ENCODE measurements at regions not wholly inside any gene's neighbourhood (a gene's known extent, or its start where the extent isn't known, plus 50 kb on each side); places are given as distances from the start of the nearest gene placed in this dataset.
A peak's percentile ranks its signal among the peaks of the same experiment; 100 is the strongest.

GRCh38 chr9:118366228-118366627, 662.0 kb downstream of the TLR4 start:
- peaks cover 6 to 11% of the 10 kb centered on the region in 2 donors for H3K9me3 Mint-ChIP-seq
- ATAC-seq (replicated peaks) = no peak
- H3K27ac Mint-ChIP-seq = no peak overlapping the region
- H3K27me3 Mint-ChIP-seq = no peaks in the 10 kb centered on the region
- no peak for DNase-seq
- H3K4me1 Mint-ChIP-seq = no peaks in the 10 kb centered on the region
- H3K36me3 Mint-ChIP-seq = no peaks in the 10 kb centered on the region
- no peak overlapping the region for H3K4me3 Mint-ChIP-seq

- DNase-seq = no peak
- H3K9me3 Mint-ChIP-seq = peaks cover 0 to 10% of the 10 kb centered on the region in 2 donors
- no peaks in the 10 kb centered on the region for H3K4me1 Mint-ChIP-seq
- H3K27me3 Mint-ChIP-seq = no peaks in the 10 kb centered on the region
- peak in 1 of 2 donors; percentile 25 for ATAC-seq (replicated peaks)
- no peaks in the 10 kb centered on the region for H3K36me3 Mint-ChIP-seq
- no peak overlapping the region for H3K27ac Mint-ChIP-seq
- no peak overlapping the region for H3K4me3 Mint-ChIP-seq
These were observed 663.2 kb downstream of the TLR4 start for GRCh38 chr9:118367383-118367782.

- DNase-seq = no peak
- Mint-ChIP-seq H3K36me3 (no peaks in the 10 kb centered on the region), H3K27me3 (no peaks in the 10 kb centered on the region), H3K4me1 (no peaks in the 10 kb centered on the region), H3K27ac (no peak overlapping the region), H3K4me3 (no peak overlapping the region), H3K9me3 (peaks cover 0 to 5% of the 10 kb centered on the region in 2 donors)
- ATAC-seq (replicated peaks) = no peak
These were observed 680.4 kb downstream of the TLR4 start for GRCh38 chr9:118384531-118385100.

- no peak overlapping the region for H3K27ac Mint-ChIP-seq
These were observed 691.2 kb downstream of the TLR4 start for GRCh38 chr9:118395415-118395814.

GRCh38 chr9:118401546-118401945, 697.3 kb downstream of the TLR4 start:
- Mint-ChIP-seq H3K4me3 (no peak overlapping the region), H3K36me3 (no peaks in the 10 kb centered on the region), H3K27ac (no peak overlapping the region), H3K27me3 (no peaks in the 10 kb centered on the region), H3K4me1 (no peaks in the 10 kb centered on the region), H3K9me3 (peaks cover 0 to 2% of the 10 kb centered on the region in 2 donors)
- no peak for DNase-seq
- ATAC-seq (replicated peaks) = no peak

More at GRCh38 chr9:118395415-118395814, 691.2 kb downstream of the TLR4 start:
- H3K9me3 Mint-ChIP-seq = peaks cover 0 to 2% of the 10 kb centered on the region in 2 donors
- no peaks in the 10 kb centered on the region for H3K36me3 Mint-ChIP-seq
- H3K4me3 Mint-ChIP-seq = no peak overlapping the region
- DNase-seq (no peak), ATAC-seq (replicated peaks) (no peak)
- H3K27me3 Mint-ChIP-seq = no peaks in the 10 kb centered on the region
- no peaks in the 10 kb centered on the region for H3K4me1 Mint-ChIP-seq

- H3K4me1 Mint-ChIP-seq = no peaks in the 10 kb centered on the region
- no peak overlapping the region for H3K27ac Mint-ChIP-seq
- H3K4me3 Mint-ChIP-seq = no peak overlapping the region
- H3K9me3 Mint-ChIP-seq = peaks cover 0 to 1% of the 10 kb centered on the region in 2 donors
- no peaks in the 10 kb centered on the region for H3K36me3 Mint-ChIP-seq
- no peak for DNase-seq
- H3K27me3 Mint-ChIP-seq = no peaks in the 10 kb centered on the region
- no peak for ATAC-seq (replicated peaks)
These were observed 710.5 kb downstream of the TLR4 start for GRCh38 chr9:118414676-118415075.

- ATAC-seq (replicated peaks) = no peak
- no peaks in the 10 kb centered on the region for H3K27me3 Mint-ChIP-seq
- H3K4me3 Mint-ChIP-seq = no peak overlapping the region
- H3K36me3 Mint-ChIP-seq = no peaks in the 10 kb centered on the region
- peaks cover 0 to 1% of the 10 kb centered on the region in 2 donors for H3K9me3 Mint-ChIP-seq
- no peak overlapping the region for H3K27ac Mint-ChIP-seq
- no peak for DNase-seq
- H3K4me1 Mint-ChIP-seq = no peaks in the 10 kb centered on the region
These were observed 714.8 kb downstream of the TLR4 start for GRCh38 chr9:118418887-118419565.

GRCh38 chr9:118419676-118420075, 715.5 kb downstream of the TLR4 start:
- H3K36me3 Mint-ChIP-seq = no peaks in the 10 kb centered on the region
- no peak for ATAC-seq (replicated peaks)

GRCh38 chr9:118422508-118422907, 718.3 kb downstream of the TLR4 start:
- Mint-ChIP-seq H3K36me3 (no peaks in the 10 kb centered on the region), H3K4me1 (no peaks in the 10 kb centered on the region), H3K27ac (no peak overlapping the region), H3K4me3 (no peak overlapping the region), H3K27me3 (no peaks in the 10 kb centered on the region), H3K9me3 (peaks cover 0 to under 1% of the 10 kb centered on the region in 2 donors)
- DNase-seq = no peak
- no peak for ATAC-seq (replicated peaks)

More at GRCh38 chr9:118419676-118420075, 715.5 kb downstream of the TLR4 start:
- H3K4me1 Mint-ChIP-seq = no peaks in the 10 kb centered on the region
- DNase-seq = no peak
- H3K4me3 Mint-ChIP-seq = no peak overlapping the region
- H3K27ac Mint-ChIP-seq = no peak overlapping the region
- peaks cover 0 to 1% of the 10 kb centered on the region in 2 donors for H3K9me3 Mint-ChIP-seq
- no peaks in the 10 kb centered on the region for H3K27me3 Mint-ChIP-seq

GRCh38 chr9:118423021-118423420, 718.8 kb downstream of the TLR4 start:
- H3K27ac Mint-ChIP-seq = no peak overlapping the region
- no peaks in the 10 kb centered on the region for H3K27me3 Mint-ChIP-seq
- no peaks in the 10 kb centered on the region for H3K36me3 Mint-ChIP-seq
- H3K4me1 Mint-ChIP-seq = no peaks in the 10 kb centered on the region
- no peaks in the 10 kb centered on the region for H3K9me3 Mint-ChIP-seq
- ATAC-seq (replicated peaks) = no peak
- DNase-seq = no peak
- H3K4me3 Mint-ChIP-seq = no peak overlapping the region

- ATAC-seq (replicated peaks) (no peak), DNase-seq (no peak)
- H3K9me3 Mint-ChIP-seq = no peaks in the 10 kb centered on the region
- no peaks in the 10 kb centered on the region for H3K36me3 Mint-ChIP-seq
- no peak overlapping the region for H3K27ac Mint-ChIP-seq
- no peaks in the 10 kb centered on the region for H3K4me1 Mint-ChIP-seq
- H3K4me3 Mint-ChIP-seq = no peak overlapping the region
- H3K27me3 Mint-ChIP-seq = no peaks in the 10 kb centered on the region
These were observed 719.5 kb downstream of the TLR4 start for GRCh38 chr9:118423721-118424120.

- Mint-ChIP-seq H3K9me3 (no peaks in the 10 kb centered on the region), H3K4me3 (no peak overlapping the region), H3K36me3 (no peaks in the 10 kb centered on the region), H3K27ac (no peak overlapping the region), H3K27me3 (no peaks in the 10 kb centered on the region), H3K4me1 (no peaks in the 10 kb centered on the region)
- DNase-seq = no peak
- ATAC-seq (replicated peaks) = no peak
These were observed 722.6 kb downstream of the TLR4 start for GRCh38 chr9:118426772-118427171.

GRCh38 chr9:118438810-118439209, 734.6 kb downstream of the TLR4 start:
- Mint-ChIP-seq H3K27ac (no peak overlapping the region), H3K9me3 (no peaks in the 10 kb centered on the region), H3K4me3 (no peak overlapping the region), H3K27me3 (no peaks in the 10 kb centered on the region), H3K36me3 (no peaks in the 10 kb centered on the region), H3K4me1 (no peaks in the 10 kb centered on the region)
- ATAC-seq (replicated peaks) (no peak), DNase-seq (no peak)

GRCh38 chr9:118439441-118439840, 735.2 kb downstream of the TLR4 start:
- Mint-ChIP-seq H3K36me3 (no peaks in the 10 kb centered on the region), H3K4me1 (no peaks in the 10 kb centered on the region), H3K27ac (no peak overlapping the region), H3K4me3 (no peak overlapping the region), H3K9me3 (no peaks in the 10 kb centered on the region), H3K27me3 (no peaks in the 10 kb centered on the region)
- DNase-seq (no peak), ATAC-seq (replicated peaks) (no peak)

GRCh38 chr9:118444403-118444802, 740.2 kb downstream of the TLR4 start:
- no peak overlapping the region for H3K27ac Mint-ChIP-seq
- no peak for ATAC-seq (replicated peaks)
- no peaks in the 10 kb centered on the region for H3K27me3 Mint-ChIP-seq
- DNase-seq = no peak
- H3K9me3 Mint-ChIP-seq = no peaks in the 10 kb centered on the region
- no peak overlapping the region for H3K4me3 Mint-ChIP-seq
- H3K4me1 Mint-ChIP-seq = no peaks in the 10 kb centered on the region
- H3K36me3 Mint-ChIP-seq = no peaks in the 10 kb centered on the region
